ENCODE measurements at regions not wholly inside any gene's neighbourhood (a gene's known extent, or its start where the extent isn't known, plus 50 kb on each side); places are given as distances from the start of the nearest gene placed in this dataset.

DNA sequence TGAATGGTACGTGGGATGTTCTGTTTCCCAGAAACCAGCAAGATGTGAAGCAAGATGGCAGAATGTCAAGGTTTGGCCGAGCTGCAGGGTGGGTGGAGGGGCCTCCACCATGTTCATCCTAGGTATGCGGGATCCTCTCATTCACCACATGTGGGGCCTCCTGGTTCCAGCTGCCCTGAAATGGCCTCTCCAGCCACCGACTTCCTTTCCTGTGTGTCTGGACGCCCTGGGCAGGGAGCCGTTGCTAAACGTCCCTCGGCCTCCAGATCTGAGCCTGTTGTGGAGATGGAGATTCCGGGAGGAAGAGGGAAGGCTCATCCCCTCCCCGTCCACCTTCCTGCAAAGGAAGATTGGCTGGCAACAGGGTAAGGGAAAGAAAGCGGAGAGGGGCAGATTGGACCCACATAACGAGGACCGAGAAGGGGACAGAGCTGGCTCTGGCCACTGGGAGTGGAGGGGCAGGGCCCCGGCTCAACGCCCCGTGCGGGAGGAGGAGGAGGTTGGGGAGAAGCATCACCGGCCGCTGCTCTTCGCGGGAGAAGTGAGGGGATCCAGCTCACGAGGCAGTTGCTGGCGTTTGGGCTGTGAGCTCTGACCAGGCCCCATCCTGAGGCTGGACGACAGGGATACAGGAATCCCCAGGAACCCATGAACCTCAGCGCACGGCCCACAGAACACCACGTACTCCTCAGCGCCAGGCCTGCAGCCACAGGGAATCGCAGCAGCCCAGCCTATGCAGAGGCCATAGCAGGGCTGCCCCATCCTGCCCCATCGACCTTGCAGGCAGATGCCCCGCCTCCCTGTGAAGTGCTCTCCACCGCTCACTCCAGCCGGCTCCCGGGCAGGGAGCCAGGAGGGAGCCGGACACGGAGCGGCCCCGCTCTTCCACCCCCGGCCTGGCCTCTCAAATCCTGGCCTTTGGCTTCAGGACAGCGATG, 98.3 kb downstream of the FOXL3 start:
- no peak for TF ChIP-seq POLR2A (IDR thresholded peaks at IDR 0.05)
- TF ChIP-seq, protein P1, sequence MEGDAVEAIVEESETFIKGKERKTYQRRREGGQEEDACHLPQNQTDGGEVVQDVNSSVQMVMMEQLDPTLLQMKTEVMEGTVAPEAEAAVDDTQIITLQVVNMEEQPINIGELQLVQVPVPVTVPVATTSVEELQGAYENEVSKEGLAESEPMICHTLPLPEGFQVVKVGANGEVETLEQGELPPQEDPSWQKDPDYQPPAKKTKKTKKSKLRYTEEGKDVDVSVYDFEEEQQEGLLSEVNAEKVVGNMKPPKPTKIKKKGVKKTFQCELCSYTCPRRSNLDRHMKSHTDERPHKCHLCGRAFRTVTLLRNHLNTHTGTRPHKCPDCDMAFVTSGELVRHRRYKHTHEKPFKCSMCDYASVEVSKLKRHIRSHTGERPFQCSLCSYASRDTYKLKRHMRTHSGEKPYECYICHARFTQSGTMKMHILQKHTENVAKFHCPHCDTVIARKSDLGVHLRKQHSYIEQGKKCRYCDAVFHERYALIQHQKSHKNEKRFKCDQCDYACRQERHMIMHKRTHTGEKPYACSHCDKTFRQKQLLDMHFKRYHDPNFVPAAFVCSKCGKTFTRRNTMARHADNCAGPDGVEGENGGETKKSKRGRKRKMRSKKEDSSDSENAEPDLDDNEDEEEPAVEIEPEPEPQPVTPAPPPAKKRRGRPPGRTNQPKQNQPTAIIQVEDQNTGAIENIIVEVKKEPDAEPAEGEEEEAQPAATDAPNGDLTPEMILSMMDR (IDR thresholded peaks at IDR 0.05) = no peak
